WTC11 (cell line): ENCODE measurements at regions not wholly inside any gene's neighbourhood (a gene's known extent, or its start where the extent isn't known, plus 50 kb on each side); places are given as distances from the start of the nearest gene placed in this dataset.

Experiments used
- ATAC-seq: fragments of 200-7000 bp; cut with Tn5 transposase; 2 replicates; pipeline ENCODE4 v1.10.0; 2021; ENCODE audit warnings: mild to moderate bottlenecking, moderate library complexity
- CTCF ChIA-PET: fragments of 300-600 bp; sonication (Branson Sonifier 250); formaldehyde crosslinking; loops from one replicate; lab custom pipeline; 2021; ENCODE audit warnings: antibody characterized with exemption; lab: Charles Lee
- POLR2A ChIA-PET: fragments of 350-600 bp; sonication (Branson Sonifier 250); formaldehyde crosslinking; loops from one replicate; lab custom pipeline; 2021; ENCODE audit warnings: antibody characterized with exemption; lab: Charles Lee
- DNase-seq: peaks from one replicate; pipeline ENCODE4 v3.0.0; 2021; ENCODE audit warnings: low spot score
- H3K27ac Mint-ChIP-seq: 2 replicates; pipeline ENCODE4 v1.8.0; 2021; ENCODE audit warnings: mixed read lengths
- H3K27me3 Mint-ChIP-seq: 2 replicates; pipeline ENCODE4 v1.8.0; 2021; ENCODE audit warnings: low read depth, mild to moderate bottlenecking, moderate library complexity, mixed read lengths
- H3K36me3 Mint-ChIP-seq: 2 replicates; pipeline ENCODE4 v1.8.0; 2021; ENCODE audit warnings: mixed read lengths
- H3K4me1 Mint-ChIP-seq: 2 replicates; pipeline ENCODE4 v1.8.0; 2022; ENCODE audit warnings: mixed read lengths
- H3K4me3 Mint-ChIP-seq: 2 replicates; pipeline ENCODE4 v1.8.0; 2021; ENCODE audit warnings: mild to moderate bottlenecking, moderate library complexity, mixed read lengths
- H3K9me3 Mint-ChIP-seq: 2 replicates; pipeline ENCODE4 v1.8.0; 2021; ENCODE audit warnings: mixed read lengths
- CREB1 ChIP-seq: sonication (generic); formaldehyde crosslinking; IDR thresholded peaks from 2 replicates; pipeline ENCODE4 v1.8.0; 2023; ENCODE audit warnings: mild to moderate bottlenecking, missing genetic modification reagents
- ESRRA ChIP-seq: sonication (generic); formaldehyde crosslinking; IDR thresholded peaks from 2 replicates; pipeline ENCODE4 v1.8.1; 2022; ENCODE audit warnings: mild to moderate bottlenecking, missing genetic modification reagents, borderline replicate concordance
- ETV6 ChIP-seq: sonication (generic); formaldehyde crosslinking; IDR thresholded peaks from 2 replicates; pipeline ENCODE4 v1.8.1; 2022; ENCODE audit warnings: mild to moderate bottlenecking, missing genetic modification reagents
- FOXK1 ChIP-seq: sonication (generic); formaldehyde crosslinking; IDR thresholded peaks from 2 replicates; pipeline ENCODE4 v1.8.0; 2022; ENCODE audit warnings: mild to moderate bottlenecking, moderate library complexity, missing genetic modification reagents
- GRHL2 ChIP-seq: fragments of 250-450 bp; sonication (Bioruptor Pico); IDR thresholded peaks from 2 replicates; pipeline ENCODE4 v1.8.0; 2022; ENCODE audit warnings: mild to moderate bottlenecking, moderate library complexity; ENCODE audit not compliant: insufficient replicate concordance, severe bottlenecking
- HMGA2 ChIP-seq: fragments of 250-450 bp; sonication (Bioruptor Pico); IDR thresholded peaks from 2 replicates; pipeline ENCODE4 v1.4.0; 2021; ENCODE audit warnings: mild to moderate bottlenecking, moderate library complexity
- HMGXB4 ChIP-seq: sonication (generic); formaldehyde crosslinking; IDR thresholded peaks from 2 replicates; pipeline ENCODE4 v1.8.1; 2023; ENCODE audit warnings: mild to moderate bottlenecking, moderate library complexity, missing genetic modification reagents
- JUN ChIP-seq: sonication (generic); formaldehyde crosslinking; IDR thresholded peaks from 2 replicates; pipeline ENCODE4 v1.8.0; 2023; ENCODE audit warnings: mild to moderate bottlenecking, missing genetic modification reagents
- NFATC4 ChIP-seq: fragments of 250-450 bp; sonication (Bioruptor Pico); IDR thresholded peaks from 2 replicates; pipeline ENCODE4 v1.9.0; 2021; ENCODE audit warnings: mild to moderate bottlenecking
- NR1H2 ChIP-seq: sonication (generic); formaldehyde crosslinking; IDR thresholded peaks from 2 replicates; pipeline ENCODE4 v1.9.0; 2021; ENCODE audit warnings: mild to moderate bottlenecking, moderate library complexity, missing genetic modification reagents
- PREB ChIP-seq: sonication (generic); formaldehyde crosslinking; IDR thresholded peaks from 2 replicates; pipeline ENCODE4 v1.8.1; 2022; ENCODE audit warnings: mild to moderate bottlenecking, missing genetic modification reagents, moderate library complexity, borderline replicate concordance
- SMAD4 ChIP-seq: sonication (generic); formaldehyde crosslinking; IDR thresholded peaks from 2 replicates; pipeline ENCODE4 v1.8.0; 2022; ENCODE audit warnings: mild to moderate bottlenecking, missing genetic modification reagents
- ZBTB21 ChIP-seq: sonication (generic); formaldehyde crosslinking; IDR thresholded peaks from 2 replicates; pipeline ENCODE4 v1.8.1; 2023; ENCODE audit warnings: mild to moderate bottlenecking, missing genetic modification reagents, borderline replicate concordance
- ZNF219 ChIP-seq: sonication (generic); formaldehyde crosslinking; IDR thresholded peaks from 2 replicates; pipeline ENCODE4 v1.8.0; 2023; ENCODE audit warnings: missing genetic modification reagents, mild to moderate bottlenecking, borderline replicate concordance
- ZSCAN18 ChIP-seq: fragments of 250-450 bp; sonication (Bioruptor Pico); IDR thresholded peaks from 2 replicates; pipeline ENCODE4 v2.1.2; 2022; ENCODE audit warnings: mild to moderate bottlenecking, moderate library complexity
- TF ChIP-seq, protein P1 (sequence below): sonication (generic); formaldehyde crosslinking; IDR thresholded peaks from 2 replicates; pipeline ENCODE4 v1.8.0; 2022; ENCODE audit warnings: mild to moderate bottlenecking, missing genetic modification reagents
- TF ChIP-seq, protein P2 (sequence below): fragments of 250-450 bp; sonication (Bioruptor Pico); IDR thresholded peaks from 2 replicates; pipeline ENCODE4 v1.9.0; 2021; ENCODE audit warnings: mild to moderate bottlenecking
- TF ChIP-seq, protein P3 (sequence below): sonication (generic); formaldehyde crosslinking; IDR thresholded peaks from 2 replicates; pipeline ENCODE4 v1.8.1; 2023; ENCODE audit warnings: mild to moderate bottlenecking, missing genetic modification reagents, borderline replicate concordance
- TF ChIP-seq, protein P4 (sequence below): sonication (generic); formaldehyde crosslinking; IDR thresholded peaks from 2 replicates; pipeline ENCODE4 v1.8.1; 2022; ENCODE audit warnings: mild to moderate bottlenecking, moderate library complexity, missing genetic modification reagents

DNA sequence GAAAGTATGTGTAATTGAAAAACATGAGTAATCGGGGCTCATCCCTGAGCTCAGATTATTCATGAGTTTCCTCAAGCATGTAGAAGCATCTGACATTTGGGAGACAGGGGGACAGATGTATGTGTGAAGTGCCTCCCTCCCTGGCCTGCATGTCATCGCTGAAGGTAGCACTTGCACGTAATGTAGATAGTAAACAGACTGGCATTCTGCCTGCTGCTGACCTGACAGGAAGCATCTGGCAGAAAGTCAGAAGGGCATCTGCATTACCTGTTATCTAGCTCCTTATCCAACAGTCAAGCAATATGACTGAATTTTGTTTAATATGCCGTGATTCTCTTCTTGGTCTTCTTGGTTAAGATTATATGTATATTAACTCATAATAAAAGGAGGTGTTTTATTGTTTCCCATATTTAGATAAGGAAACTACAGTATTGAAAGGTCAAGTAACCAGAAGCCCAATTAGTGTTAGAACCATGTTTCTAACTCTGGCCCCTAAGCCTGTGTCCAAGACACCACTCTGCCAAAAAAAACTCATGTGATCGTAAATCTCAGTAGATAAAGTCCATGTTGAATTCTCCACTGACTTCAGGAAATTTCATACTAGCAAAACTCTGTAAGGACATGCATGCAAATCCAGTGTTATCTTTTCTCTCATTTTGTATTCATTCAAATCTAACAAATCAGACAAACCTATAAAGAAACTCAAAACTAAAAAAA, 918.1 kb upstream of the MBL2 start:
- Mint-ChIP-seq H3K4me3 (no peak overlapping the region), H3K36me3 (no peaks in the 10 kb centered on the region), H3K27ac (no peak overlapping the region), H3K27me3 (no peaks in the 10 kb centered on the region), H3K9me3 (peaks cover 4% of the 10 kb centered on the region; the same call in 1 of the 2 replicates), H3K4me1 (no peaks in the 10 kb centered on the region)
- DNase-seq (no peak), ATAC-seq (no peak)
- ChIA-PET POLR2A (no interaction called here), CTCF (no interaction called here)
- TF ChIP-seq FOXK1: no peak
- no peak for TF ChIP-seq ZBTB21 (CRISPR knock-in tag)
- TF ChIP-seq, protein P1, sequence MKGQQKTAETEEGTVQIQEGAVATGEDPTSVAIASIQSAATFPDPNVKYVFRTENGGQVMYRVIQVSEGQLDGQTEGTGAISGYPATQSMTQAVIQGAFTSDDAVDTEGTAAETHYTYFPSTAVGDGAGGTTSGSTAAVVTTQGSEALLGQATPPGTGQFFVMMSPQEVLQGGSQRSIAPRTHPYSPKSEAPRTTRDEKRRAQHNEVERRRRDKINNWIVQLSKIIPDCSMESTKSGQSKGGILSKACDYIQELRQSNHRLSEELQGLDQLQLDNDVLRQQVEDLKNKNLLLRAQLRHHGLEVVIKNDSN: no peak
- no peak for TF ChIP-seq ESRRA
- TF ChIP-seq NFATC4 (CRISPR knock-in tag): no peak
- TF ChIP-seq CREB1: no peak

GRCh38 chr10:53687800-53688199, 915.2 kb upstream of the MBL2 start:
- DNase-seq: no peak
- POLR2A ChIA-PET: no interaction called here
- no peaks in the 10 kb centered on the region for H3K36me3 Mint-ChIP-seq
- no peak for ATAC-seq
- no peaks in the 10 kb centered on the region for H3K27me3 Mint-ChIP-seq
- TF ChIP-seq ZNF219 (CRISPR knock-in tag): no peak
- TF ChIP-seq, protein P2, sequence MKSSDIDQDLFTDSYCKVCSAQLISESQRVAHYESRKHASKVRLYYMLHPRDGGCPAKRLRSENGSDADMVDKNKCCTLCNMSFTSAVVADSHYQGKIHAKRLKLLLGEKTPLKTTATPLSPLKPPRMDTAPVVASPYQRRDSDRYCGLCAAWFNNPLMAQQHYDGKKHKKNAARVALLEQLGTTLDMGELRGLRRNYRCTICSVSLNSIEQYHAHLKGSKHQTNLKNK (CRISPR knock-in tag): no peak
- TF ChIP-seq, protein P3, sequence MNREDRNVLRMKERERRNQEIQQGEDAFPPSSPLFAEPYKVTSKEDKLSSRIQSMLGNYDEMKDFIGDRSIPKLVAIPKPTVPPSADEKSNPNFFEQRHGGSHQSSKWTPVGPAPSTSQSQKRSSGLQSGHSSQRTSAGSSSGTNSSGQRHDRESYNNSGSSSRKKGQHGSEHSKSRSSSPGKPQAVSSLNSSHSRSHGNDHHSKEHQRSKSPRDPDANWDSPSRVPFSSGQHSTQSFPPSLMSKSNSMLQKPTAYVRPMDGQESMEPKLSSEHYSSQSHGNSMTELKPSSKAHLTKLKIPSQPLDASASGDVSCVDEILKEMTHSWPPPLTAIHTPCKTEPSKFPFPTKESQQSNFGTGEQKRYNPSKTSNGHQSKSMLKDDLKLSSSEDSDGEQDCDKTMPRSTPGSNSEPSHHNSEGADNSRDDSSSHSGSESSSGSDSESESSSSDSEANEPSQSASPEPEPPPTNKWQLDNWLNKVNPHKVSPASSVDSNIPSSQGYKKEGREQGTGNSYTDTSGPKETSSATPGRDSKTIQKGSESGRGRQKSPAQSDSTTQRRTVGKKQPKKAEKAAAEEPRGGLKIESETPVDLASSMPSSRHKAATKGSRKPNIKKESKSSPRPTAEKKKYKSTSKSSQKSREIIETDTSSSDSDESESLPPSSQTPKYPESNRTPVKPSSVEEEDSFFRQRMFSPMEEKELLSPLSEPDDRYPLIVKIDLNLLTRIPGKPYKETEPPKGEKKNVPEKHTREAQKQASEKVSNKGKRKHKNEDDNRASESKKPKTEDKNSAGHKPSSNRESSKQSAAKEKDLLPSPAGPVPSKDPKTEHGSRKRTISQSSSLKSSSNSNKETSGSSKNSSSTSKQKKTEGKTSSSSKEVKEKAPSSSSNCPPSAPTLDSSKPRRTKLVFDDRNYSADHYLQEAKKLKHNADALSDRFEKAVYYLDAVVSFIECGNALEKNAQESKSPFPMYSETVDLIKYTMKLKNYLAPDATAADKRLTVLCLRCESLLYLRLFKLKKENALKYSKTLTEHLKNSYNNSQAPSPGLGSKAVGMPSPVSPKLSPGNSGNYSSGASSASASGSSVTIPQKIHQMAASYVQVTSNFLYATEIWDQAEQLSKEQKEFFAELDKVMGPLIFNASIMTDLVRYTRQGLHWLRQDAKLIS (CRISPR knock-in tag): no peak
- no peak for TF ChIP-seq HMGXB4 (CRISPR knock-in tag)
- no peak for TF ChIP-seq SMAD4 (CRISPR knock-in tag)
- no peak for TF ChIP-seq PREB
- TF ChIP-seq ESRRA: no peak
- TF ChIP-seq GRHL2 (CRISPR knock-in tag): no peak
- no peak for TF ChIP-seq NR1H2 (CRISPR knock-in tag)
- no peak for TF ChIP-seq ETV6
- no peak for TF ChIP-seq ZSCAN18 (CRISPR knock-in tag)
- TF ChIP-seq HMGA2 (CRISPR knock-in tag): no peak
- TF ChIP-seq, protein P4, sequence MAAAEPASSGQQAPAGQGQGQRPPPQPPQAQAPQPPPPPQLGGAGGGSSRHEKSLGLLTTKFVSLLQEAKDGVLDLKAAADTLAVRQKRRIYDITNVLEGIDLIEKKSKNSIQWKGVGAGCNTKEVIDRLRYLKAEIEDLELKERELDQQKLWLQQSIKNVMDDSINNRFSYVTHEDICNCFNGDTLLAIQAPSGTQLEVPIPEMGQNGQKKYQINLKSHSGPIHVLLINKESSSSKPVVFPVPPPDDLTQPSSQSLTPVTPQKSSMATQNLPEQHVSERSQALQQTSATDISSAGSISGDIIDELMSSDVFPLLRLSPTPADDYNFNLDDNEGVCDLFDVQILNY (CRISPR knock-in tag): no peak
- TF ChIP-seq JUN (CRISPR knock-in tag): no peak
- H3K27ac Mint-ChIP-seq: no peak overlapping the region
- no peak overlapping the region for H3K4me3 Mint-ChIP-seq
- CTCF ChIA-PET: no interaction called here
- peaks cover 4% of the 10 kb centered on the region; the same call in 1 of the 2 replicates for H3K9me3 Mint-ChIP-seq
- peaks cover 2% of the 10 kb centered on the region; the same call in 1 of the 2 replicates for H3K4me1 Mint-ChIP-seq
